GM18520 (cell line): ENCODE measurements at regions not wholly inside any gene's neighbourhood (a gene's known extent, or its start where the extent isn't known, plus 50 kb on each side); places are given as distances from the start of the nearest gene placed in this dataset.

Experiments used
- ATAC-seq: cut with Tn5 transposase; IDR thresholded peaks from one replicate; pipeline ENCODE4 v1.9.1; 2021; ENCODE audit not compliant: unreplicated experiment

- ATAC-seq = no peak
Measured at GRCh38 chr12:90060031-90060430, 351.4 kb upstream of the ATP2B1 start.

GRCh38 chr12:90058704-90059103 lies 350.1 kb upstream of the ATP2B1 start:
- ATAC-seq = no peak

- ATAC-seq = no peak
Measured at GRCh38 chr12:90055071-90055470, 346.4 kb upstream of the ATP2B1 start.

DNA sequence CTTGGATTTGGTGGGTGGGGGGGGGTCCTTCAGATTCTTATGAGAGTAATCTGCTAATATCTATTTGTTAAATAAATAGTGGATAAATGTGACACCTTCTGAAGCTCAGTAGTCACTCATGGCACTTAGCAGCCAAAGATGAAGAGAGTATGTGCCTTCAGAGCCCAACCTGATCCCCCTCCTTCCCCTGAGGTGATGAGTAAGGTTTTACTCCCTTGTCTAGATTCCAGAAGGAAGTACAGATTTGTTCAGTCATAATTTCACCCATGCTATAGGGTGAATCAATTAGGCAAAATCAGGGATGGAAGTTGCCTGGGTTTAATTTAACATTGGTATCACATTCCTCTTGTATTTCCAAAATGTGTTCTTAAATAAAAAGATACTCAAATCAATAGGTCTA lies 340.3 kb upstream of the ATP2B1 start:
- ATAC-seq = no peak

GRCh38 chr12:90045559-90045958 lies 336.9 kb upstream of the ATP2B1 start:
- ATAC-seq = no peak

- ATAC-seq = no peak
Measured at GRCh38 chr12:90044069-90044468, 335.4 kb upstream of the ATP2B1 start.

DNA sequence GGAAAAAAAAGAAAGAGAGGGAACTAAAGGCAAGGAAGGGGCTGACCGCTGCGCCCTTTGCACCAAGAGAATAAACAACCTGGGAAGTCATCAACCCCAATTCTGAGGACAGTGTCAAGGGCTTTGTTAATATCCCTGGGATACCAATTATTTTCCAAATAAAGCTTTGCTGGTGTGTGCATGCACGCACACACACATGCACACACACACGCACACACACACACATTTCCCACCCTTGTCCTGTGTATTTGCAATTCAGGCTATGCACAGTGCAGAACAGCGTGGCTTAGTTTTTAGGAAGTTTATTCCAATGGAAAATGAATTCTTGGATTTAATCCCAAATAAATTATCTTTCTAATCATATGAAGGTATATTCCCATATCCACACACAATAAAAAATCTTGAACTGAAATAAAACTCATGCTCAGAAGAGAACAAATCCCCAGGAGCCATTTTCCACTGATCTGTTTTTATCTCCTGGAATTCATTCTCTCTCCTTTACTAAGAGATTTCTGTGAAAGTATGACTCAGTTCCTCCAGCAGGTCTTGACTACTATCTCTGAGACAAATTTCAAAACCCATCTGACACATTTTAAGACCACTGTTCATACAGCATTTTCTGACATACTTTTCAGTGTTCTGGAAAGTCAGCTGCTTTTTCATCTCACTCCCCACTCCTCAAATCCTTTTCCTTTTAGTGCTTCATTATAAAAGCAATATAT lies 334.4 kb upstream of the ATP2B1 start:
- ATAC-seq = no peak

- no peak for ATAC-seq
Measured at GRCh38 chr12:90038289-90038688, 329.7 kb upstream of the ATP2B1 start.

GRCh38 chr12:90037740-90038139 lies 329.1 kb upstream of the ATP2B1 start:
- no peak for ATAC-seq

DNA sequence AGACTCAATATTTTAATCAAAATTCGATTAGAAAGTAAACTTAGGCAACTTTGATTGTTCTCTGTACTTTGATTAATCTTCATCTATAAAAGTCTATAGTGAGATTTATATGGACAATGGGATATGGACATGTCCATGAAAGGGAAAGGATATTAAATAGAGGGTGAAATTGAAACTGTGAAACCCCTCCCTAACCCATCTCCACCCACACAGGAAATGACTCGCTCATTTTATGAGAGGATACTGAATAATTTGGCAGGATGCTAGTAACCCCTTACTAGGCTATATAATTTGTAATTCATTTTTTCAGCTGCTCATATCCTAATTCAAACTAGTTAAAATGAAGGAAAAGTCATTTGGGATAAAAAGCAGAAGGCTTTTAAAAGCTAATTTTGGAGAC lies 328.0 kb upstream of the ATP2B1 start:
- ATAC-seq = no peak

GRCh38 chr12:90030726-90031125 lies 322.1 kb upstream of the ATP2B1 start:
- no peak for ATAC-seq

- ATAC-seq = no peak
Measured at GRCh38 chr12:90029317-90029716, 320.7 kb upstream of the ATP2B1 start.

GRCh38 chr12:90028635-90029051 lies 320.0 kb upstream of the ATP2B1 start:
- no peak for ATAC-seq

- ATAC-seq = no peak
Measured at GRCh38 chr12:90027889-90028634, 319.4 kb upstream of the ATP2B1 start.

DNA sequence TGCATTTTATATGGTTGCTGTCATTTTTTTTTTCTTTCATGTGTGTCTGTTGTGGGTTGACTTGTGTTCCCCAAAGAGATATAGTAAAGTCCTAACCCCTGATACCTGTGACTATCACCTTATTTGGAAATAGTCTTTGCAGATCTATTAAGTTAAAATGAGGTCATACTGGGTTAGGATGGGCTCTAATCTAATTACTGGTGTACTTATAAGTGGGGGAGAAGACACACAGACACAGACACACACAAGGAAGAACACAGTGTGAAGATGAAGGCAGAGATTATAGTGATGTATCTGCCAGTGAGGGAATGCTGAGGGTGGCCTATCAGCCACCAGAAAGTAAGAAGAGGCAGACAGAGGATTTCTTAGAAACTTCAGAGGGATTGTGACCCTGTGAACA lies 318.4 kb upstream of the ATP2B1 start:
- ATAC-seq = no peak

DNA sequence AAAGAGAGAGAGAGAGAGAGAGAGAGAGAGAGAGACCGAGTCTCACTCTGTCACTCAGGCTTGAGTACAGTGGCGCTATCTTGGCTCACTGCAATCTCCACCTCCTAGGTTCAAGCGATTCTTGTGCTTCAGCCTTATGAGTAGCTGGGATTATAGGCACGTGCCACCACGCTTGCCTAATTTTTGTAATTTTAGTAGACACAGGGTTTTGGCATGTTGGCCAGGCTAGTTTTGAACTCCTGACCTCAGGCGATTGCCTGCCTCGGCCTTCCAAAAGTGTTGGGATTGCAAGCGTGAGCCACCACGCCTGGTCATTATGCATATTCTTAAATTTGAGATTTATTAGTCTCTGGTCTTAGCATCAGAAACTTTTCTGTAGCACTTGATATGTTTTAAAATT lies 317.9 kb upstream of the ATP2B1 start:
- no peak for ATAC-seq

GRCh38 chr12:90024262-90024661 lies 315.6 kb upstream of the ATP2B1 start:
- ATAC-seq = no peak

- no peak for ATAC-seq
Measured at GRCh38 chr12:90023207-90023900, 314.7 kb upstream of the ATP2B1 start.

GRCh38 chr12:90021795-90022440 lies 313.3 kb upstream of the ATP2B1 start:
- no peak for ATAC-seq

DNA sequence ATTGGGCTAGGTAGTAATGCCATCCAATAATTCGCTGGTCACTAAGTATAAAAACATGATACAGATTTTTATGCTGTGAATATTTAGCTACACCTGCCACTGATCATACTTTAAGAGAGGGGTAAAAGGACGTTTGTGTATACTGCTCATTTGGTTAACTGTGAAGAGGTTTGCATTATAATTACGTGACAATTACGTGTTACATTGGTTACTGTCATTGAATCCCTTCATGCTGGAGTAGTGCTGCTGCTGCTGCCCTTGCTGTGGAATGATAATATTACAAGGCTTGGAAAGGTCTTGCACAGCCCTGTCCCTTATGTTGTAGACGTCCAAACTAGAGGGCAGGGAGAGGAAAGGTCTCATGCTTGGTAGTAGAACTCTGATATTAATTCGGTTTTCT lies 312.2 kb upstream of the ATP2B1 start:
- no peak for ATAC-seq

- ATAC-seq = no peak
Measured at GRCh38 chr12:90020436-90020835, 311.8 kb upstream of the ATP2B1 start.

GRCh38 chr12:90020014-90020413 lies 311.4 kb upstream of the ATP2B1 start:
- ATAC-seq = no peak
